Large intestine (tissue), 3 donors: ENCODE measurements at regions not wholly inside any gene's neighbourhood (a gene's known extent, or its start where the extent isn't known, plus 50 kb on each side); places are given as distances from the start of the nearest gene placed in this dataset.

Source experiments
- DNase-seq, 2 donors: peaks; one replicate each; pipeline versions ENCODE4 v3.0.0 to v3.0.0-alpha.2; 2013
- H3K27ac ChIP-seq: one replicate; pipeline ENCODE4 v1.5.1; 2013; ENCODE audit warnings: low read length
- H3K27me3 ChIP-seq: 2 replicates; pipeline ENCODE4 v1.6.1; 2013; ENCODE audit warnings: low read length; ENCODE audit not compliant: control insufficient read depth, insufficient read depth
- H3K36me3 ChIP-seq: 2 replicates; pipeline ENCODE4 v1.6.1; 2013; ENCODE audit warnings: low read length; ENCODE audit not compliant: control insufficient read depth, insufficient read depth
- H3K4me1 ChIP-seq: one replicate; pipeline ENCODE4 v1.6.1; 2013; ENCODE audit warnings: low read length; ENCODE audit not compliant: control insufficient read depth, insufficient read depth
- H3K4me3 ChIP-seq: one replicate; pipeline ENCODE4 v1.5.1; 2013; ENCODE audit warnings: low read length
- H3K9me3 ChIP-seq: one replicate; pipeline ENCODE4 v1.6.1; 2013; ENCODE audit warnings: mild to moderate bottlenecking, low read depth, low read length, moderate library complexity; ENCODE audit not compliant: control insufficient read depth
- WGBS: methylation state at CpG from one replicate; pipeline ENCODE4 v1.1.5; 2013; ENCODE audit warnings: low lambda C conversion rate; ENCODE audit not compliant: insufficient coverage; 5-methylcytosine and 5-hydroxymethylcytosine counted together

DNA sequence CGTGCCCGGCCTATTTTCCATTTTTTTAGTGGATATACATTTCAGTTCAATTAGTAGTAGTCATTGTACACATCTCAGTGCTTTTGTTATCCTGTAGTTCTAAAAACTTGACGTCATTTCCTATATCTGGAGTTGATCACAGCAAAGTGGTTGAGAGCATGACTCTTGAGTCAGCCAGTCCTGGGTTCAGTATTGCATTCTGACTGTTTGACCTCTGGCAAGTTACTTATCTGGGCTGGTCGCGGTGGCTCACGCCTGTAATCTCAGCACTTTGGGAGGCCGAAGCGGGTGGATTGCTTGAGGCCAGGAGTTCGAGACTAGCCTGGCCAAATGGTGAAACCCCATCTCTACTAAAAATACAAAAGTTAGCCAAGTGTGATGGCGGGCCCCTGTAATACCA, 50.4 kb upstream of the PPM1B start:
- no peak overlapping the region for H3K4me3 ChIP-seq
- WGBS: no CpG with 5 or more reads among the region's 10 CpGs
- no peaks in the 10 kb centered on the region for H3K4me1 ChIP-seq
- no peaks in the 10 kb centered on the region for H3K36me3 ChIP-seq
- no peaks in the 10 kb centered on the region for H3K9me3 ChIP-seq
- no peak for DNase-seq
- no peak overlapping the region for H3K27ac ChIP-seq
- H3K27me3 ChIP-seq: no peaks in the 10 kb centered on the region
